WERI-Rb-1 (cell line): ENCODE measurements at regions not wholly inside any gene's neighbourhood (a gene's known extent, or its start where the extent isn't known, plus 50 kb on each side); places are given as distances from the start of the nearest gene placed in this dataset.

Source experiments
- DNase-seq: peaks from one replicate; pipeline ENCODE4 v3.0.0-alpha.2; 2020
- H3K27ac ChIP-seq: fragments of 250-450 bp; sonication (Bioruptor Pico); 2 replicates; pipeline ENCODE4 v1.5.1; 2020; ENCODE audit warnings: mild to moderate bottlenecking, moderate library complexity
- H3K27me3 ChIP-seq: fragments of 250-450 bp; sonication (Bioruptor Pico); 2 replicates; pipeline ENCODE4 v1.5.1; 2021; ENCODE audit warnings: mild to moderate bottlenecking, low read depth, moderate library complexity; ENCODE audit not compliant: insufficient read depth, severe bottlenecking
- H3K36me3 ChIP-seq: fragments of 250-450 bp; sonication (Bioruptor Pico); 2 replicates; pipeline ENCODE4 v1.5.1; 2020; ENCODE audit warnings: mild to moderate bottlenecking, moderate library complexity
- H3K4me3 ChIP-seq: 2 replicates; pipeline ENCODE4 v1.5.1; 2011; ENCODE audit warnings: low read depth, mild to moderate bottlenecking, control low read depth, low read length
- H3K9me3 ChIP-seq: fragments of 250-450 bp; sonication (Bioruptor Pico); 2 replicates; pipeline ENCODE4 v1.5.1; 2021; ENCODE audit warnings: mild to moderate bottlenecking, moderate library complexity; ENCODE audit not compliant: severe bottlenecking
- CTCF ChIP-seq: IDR thresholded peaks from 2 replicates; pipeline ENCODE4 v1.5.1; 2011; ENCODE audit warnings: low read depth, mild to moderate bottlenecking, control low read depth, inconsistent platforms, low read length

- no peaks in the 10 kb centered on the region for H3K36me3 ChIP-seq
- no peak for DNase-seq
- H3K9me3 ChIP-seq, result no peaks in the 10 kb centered on the region
- H3K4me3 ChIP-seq, result no peak overlapping the region
- no peaks in the 10 kb centered on the region for H3K27me3 ChIP-seq
- TF ChIP-seq CTCF, result no peak
- H3K27ac ChIP-seq, result no peak overlapping the region
Measured at GRCh38 chr15:99480016-99480810, 85.6 kb upstream of the MEF2A start.

GRCh38 chr15:99481113-99481950, 84.5 kb upstream of the MEF2A start:
- no peaks in the 10 kb centered on the region for H3K36me3 ChIP-seq
- H3K27me3 ChIP-seq, result no peaks in the 10 kb centered on the region
- no peak overlapping the region for H3K27ac ChIP-seq
- no peak for DNase-seq
- TF ChIP-seq CTCF, result no peak
- H3K4me3 ChIP-seq, result no peak overlapping the region
- no peaks in the 10 kb centered on the region for H3K9me3 ChIP-seq

GRCh38 chr15:99481951-99482230, 83.9 kb upstream of the MEF2A start:
- Histone ChIP-seq H3K9me3 (no peaks in the 10 kb centered on the region), H3K4me3 (no peak overlapping the region), H3K36me3 (no peaks in the 10 kb centered on the region), H3K27ac (no peak overlapping the region), H3K27me3 (no peaks in the 10 kb centered on the region)
- no peak for TF ChIP-seq CTCF
- DNase-seq, result no peak

GRCh38 chr15:99482993-99483392, 82.8 kb upstream of the MEF2A start:
- no peak for TF ChIP-seq CTCF
- H3K27me3 ChIP-seq, result no peaks in the 10 kb centered on the region
- H3K27ac ChIP-seq, result no peak overlapping the region
- no peak overlapping the region for H3K4me3 ChIP-seq
- no peaks in the 10 kb centered on the region for H3K9me3 ChIP-seq
- no peaks in the 10 kb centered on the region for H3K36me3 ChIP-seq
- DNase-seq, result no peak

- no peak for DNase-seq
- TF ChIP-seq CTCF, result no peak
- Histone ChIP-seq H3K9me3 (no peaks in the 10 kb centered on the region), H3K27me3 (no peaks in the 10 kb centered on the region), H3K36me3 (no peaks in the 10 kb centered on the region), H3K4me3 (no peak overlapping the region), H3K27ac (no peak overlapping the region)
Measured at GRCh38 chr15:99485153-99485961, 80.4 kb upstream of the MEF2A start.
